ENCODE measurements at regions not wholly inside any gene's neighbourhood (a gene's known extent, or its start where the extent isn't known, plus 50 kb on each side); places are given as distances from the start of the nearest gene placed in this dataset.

- TF ChIP-seq GATA2 (IDR thresholded peaks at IDR 0.05; ENCODE audit: low read depth, low read length) (no peak), GATA3 (IDR thresholded peaks at IDR 0.05; ENCODE audit: low read depth, low read length) (no peak)
These were observed 279.6 kb upstream of the PITRM1 start for GRCh38 chr10:3452173-3452626.

Measured in SH-SY5Y (cell line).